HG03097 (cell line): ENCODE measurements at regions not wholly inside any gene's neighbourhood (a gene's known extent, or its start where the extent isn't known, plus 50 kb on each side); places are given as distances from the start of the nearest gene placed in this dataset.

Source experiments
- ATAC-seq: cut with Tn5 transposase; IDR thresholded peaks from one replicate; pipeline ENCODE4 v1.9.1; 2021; ENCODE audit not compliant: unreplicated experiment, low FRiP score

DNA sequence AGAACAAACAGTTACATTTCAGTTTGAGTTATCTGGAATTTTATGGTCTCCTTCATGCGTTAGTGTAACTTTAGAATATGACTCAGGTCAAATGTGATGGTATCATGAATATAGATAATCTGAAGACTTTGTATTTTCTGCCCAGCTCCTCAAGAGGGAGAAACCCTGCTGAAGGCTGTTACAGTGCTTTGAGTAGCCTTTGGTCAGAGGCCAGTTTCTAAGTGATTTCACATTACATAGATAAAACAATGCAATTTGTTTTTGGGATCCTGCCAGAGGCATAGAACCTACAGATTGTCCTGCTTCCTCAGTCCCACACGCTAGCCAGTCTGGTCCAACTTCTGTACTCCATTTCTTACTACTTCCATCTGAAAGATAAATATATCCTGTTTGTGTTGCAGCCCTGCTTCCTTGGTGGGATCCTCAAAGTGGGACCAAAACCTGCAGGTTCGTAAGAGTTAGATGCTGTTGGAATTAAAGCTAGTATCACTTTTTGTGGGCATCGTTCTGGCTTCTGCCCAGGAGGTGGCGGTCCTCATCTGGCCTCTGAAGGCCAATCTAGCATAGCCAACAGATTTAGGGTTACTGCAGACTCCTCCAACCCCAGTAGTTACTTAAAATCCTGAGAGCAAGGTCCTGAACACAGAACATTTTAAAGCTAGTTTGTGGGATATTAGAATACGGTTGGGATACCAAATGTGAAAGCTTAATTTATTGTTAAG lies 645.8 kb upstream of the USP24 start:
- ATAC-seq: no peak

GRCh38 chr1:55860326-55860725 lies 645.2 kb upstream of the USP24 start:
- ATAC-seq: no peak

GRCh38 chr1:55854911-55855310 lies 639.7 kb upstream of the USP24 start:
- no peak for ATAC-seq

- ATAC-seq: no peak
Observed at GRCh38 chr1:55848906-55849305, 633.7 kb upstream of the USP24 start.

- no peak for ATAC-seq
Observed at GRCh38 chr1:55846051-55846450, 630.9 kb upstream of the USP24 start.

DNA sequence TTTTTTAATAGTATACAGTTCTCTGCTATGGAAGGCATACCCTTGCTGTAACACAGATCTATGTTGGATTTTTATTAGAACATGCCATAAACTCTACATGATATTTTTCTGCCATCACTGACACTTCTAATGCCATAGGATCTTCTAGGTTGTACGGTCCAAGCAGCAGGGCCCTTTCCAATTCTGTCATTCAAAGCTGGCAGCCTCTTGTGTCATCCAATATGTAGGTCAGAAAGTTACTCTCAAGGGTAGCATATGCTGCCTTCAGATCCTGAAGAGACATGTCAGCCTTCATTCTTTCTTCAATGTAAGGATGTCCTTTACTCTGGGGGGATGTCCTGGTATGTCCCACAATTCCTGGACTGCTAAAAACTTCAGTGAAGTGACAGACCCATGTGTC lies 629.2 kb upstream of the USP24 start:
- ATAC-seq: no peak

DNA sequence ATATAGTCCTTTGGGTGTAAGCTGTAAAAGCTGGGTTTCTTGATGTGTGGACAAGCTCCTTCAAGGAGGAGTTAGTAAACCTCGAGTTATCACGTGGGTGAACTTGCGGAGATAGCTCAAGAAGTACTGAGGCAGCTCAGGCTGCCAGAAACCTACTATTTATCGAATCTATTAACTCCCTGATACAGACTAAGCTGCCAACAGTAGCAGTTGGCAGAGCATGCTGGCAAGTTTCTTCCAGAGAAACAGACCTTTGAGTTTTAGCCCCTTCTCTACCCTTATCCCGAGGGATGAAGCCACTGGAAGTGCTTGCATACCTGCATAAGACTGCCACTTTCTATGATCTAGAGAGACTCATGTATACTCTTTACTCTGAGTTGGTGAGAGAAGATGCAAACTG lies 624.5 kb upstream of the USP24 start:
- ATAC-seq: no peak

- ATAC-seq: no peak
Observed at GRCh38 chr1:55839221-55839620, 624.1 kb upstream of the USP24 start.

DNA sequence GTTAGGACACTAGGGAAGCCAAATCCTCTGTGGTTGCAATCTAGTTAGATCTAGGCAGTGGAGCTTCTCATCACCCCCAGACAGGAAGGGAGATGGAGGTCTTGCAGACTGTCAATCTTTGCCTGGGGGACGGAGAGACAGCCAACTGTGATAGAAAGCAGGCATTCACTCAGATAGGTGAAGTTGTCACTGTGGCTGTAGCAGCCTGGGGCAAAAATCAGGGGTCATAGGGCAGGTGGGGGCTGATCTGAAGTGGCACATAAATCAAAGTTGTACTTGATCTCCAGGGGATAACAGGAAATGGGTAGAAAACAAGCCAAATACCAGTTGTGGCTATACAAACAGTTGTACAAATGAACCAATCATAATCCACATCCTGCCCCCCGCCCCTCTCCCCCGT lies 620.9 kb upstream of the USP24 start:
- ATAC-seq: no peak

GRCh38 chr1:55833529-55834091 lies 618.4 kb upstream of the USP24 start:
- ATAC-seq: no peak

DNA sequence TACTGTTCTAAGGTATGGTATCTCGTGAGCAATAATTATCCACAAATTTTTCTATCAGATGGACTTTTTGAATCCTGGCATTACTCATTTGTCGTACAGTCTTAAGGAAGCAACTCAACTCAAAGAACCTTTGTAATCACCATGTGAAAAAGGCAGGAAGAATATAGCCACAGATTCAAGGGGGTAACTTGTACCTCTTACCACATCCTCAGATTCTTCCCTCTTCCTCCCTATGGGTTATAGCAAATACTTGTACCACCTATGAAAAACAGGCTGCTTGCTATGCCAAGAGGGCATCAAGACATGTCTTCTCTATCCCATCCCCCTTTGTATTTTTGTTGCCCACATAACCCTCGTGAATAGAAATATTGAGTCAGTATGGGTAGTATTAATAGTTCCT lies 616.6 kb upstream of the USP24 start:
- no peak for ATAC-seq

DNA sequence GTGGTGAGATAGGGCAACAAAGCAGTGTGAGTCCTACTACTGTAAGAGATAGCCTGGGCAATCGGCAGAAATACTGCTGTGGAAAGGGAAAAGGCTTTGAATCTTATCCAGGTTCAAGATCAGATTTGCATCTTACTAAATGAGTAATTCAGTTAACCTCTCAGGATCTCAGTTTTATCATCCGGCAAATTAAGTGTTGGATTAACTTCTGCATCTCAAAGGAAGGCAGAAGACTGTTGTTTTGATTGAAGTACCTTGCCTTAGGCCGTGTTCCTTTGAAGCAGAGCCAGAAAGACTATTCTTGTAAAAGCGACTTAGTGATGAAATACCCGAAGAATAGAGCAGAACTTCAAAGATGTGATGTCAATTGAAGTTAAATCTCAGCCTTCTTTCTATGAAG lies 612.9 kb upstream of the USP24 start:
- ATAC-seq: no peak

DNA sequence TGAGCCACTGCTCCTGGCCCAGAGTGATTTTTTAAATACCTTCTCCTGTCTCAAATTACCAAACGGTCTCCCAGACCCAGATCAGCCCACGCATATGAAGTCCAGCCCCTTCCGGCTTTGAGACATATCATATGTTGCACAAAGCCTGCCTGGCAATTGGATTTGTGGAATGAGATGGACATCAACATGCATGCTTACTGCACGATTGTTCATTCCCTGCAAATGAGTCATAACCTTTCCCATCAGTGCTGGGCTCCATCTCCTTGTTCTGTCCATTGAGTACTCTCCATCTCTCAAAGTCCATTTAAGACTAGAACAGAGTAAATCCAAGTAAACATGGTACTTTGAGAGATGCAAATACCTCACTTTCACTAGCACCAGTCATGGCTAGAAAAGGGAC lies 612.2 kb upstream of the USP24 start:
- ATAC-seq: no peak

- no peak for ATAC-seq
Observed at GRCh38 chr1:55826381-55827080, 611.4 kb upstream of the USP24 start.

- ATAC-seq: no peak
Observed at GRCh38 chr1:55825461-55825860, 610.3 kb upstream of the USP24 start.

DNA sequence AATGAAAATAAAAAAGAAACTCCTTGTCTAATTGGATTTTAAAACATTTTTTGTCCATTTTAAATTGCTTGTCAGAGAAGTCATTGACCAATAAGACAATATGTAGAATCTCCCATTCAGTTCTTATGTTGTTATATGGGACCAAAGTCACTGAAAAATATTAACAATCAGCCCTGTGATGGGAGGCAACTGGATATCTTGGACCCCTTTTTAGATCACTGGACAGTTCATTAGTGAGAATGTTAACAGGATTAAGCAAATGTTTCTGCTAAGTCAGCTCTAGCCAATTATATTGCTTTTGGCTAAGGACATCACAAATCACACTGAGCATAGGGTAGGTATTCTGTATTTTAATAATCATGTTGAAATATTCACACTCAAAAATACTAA lies 609.1 kb upstream of the USP24 start:
- ATAC-seq: no peak

GRCh38 chr1:55823541-55824250 lies 608.5 kb upstream of the USP24 start:
- no peak for ATAC-seq

- ATAC-seq: no peak
Observed at GRCh38 chr1:55822891-55823290, 607.7 kb upstream of the USP24 start.

GRCh38 chr1:55821234-55821633 lies 606.1 kb upstream of the USP24 start:
- no peak for ATAC-seq

DNA sequence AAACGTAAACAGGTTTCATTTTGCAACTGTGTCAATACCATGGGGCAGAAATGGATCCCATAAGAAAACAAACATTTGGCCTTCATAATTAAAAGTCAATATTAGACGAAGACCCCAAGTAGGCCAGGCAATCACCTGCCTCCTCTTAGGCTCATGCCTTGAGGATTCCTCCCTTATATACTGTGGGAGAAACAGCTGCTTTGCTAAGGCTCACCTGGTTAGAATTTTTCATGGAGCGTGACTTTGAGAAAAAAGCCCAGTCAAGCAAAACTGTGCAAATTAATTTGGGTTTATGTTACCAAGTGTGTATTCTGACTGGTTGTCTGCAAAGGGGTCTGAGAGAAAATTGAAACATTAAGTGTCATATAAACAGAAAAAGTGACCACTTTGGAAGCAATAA lies 605.3 kb upstream of the USP24 start:
- ATAC-seq: no peak

- no peak for ATAC-seq
Observed at GRCh38 chr1:55819011-55819410, 603.8 kb upstream of the USP24 start.
